OCI-LY3 (cell line): ENCODE measurements at regions not wholly inside any gene's neighbourhood (a gene's known extent, or its start where the extent isn't known, plus 50 kb on each side); places are given as distances from the start of the nearest gene placed in this dataset.

Experiments
- H2AFZ ChIP-seq: fragments of 200-600, 300-600 bp; shearing (Covaris generic); 2 replicates; pipeline ENCODE4 v1.6.0; 2014; ENCODE audit warnings: antibody characterized with exemption, low read depth, low read length
- H3K27ac ChIP-seq: fragments of 200-600, 300-600 bp; sonication (generic); 2 replicates; pipeline ENCODE4 v1.5.1; 2014; ENCODE audit warnings: mild to moderate bottlenecking, low read length, moderate library complexity, mixed read lengths
- H3K27me3 ChIP-seq: fragments of 200-600, 300-600 bp; sonication (generic); 2 replicates; pipeline ENCODE4 v1.6.1; 2014; ENCODE audit warnings: low read depth, low read length, mixed read lengths
- H3K36me3 ChIP-seq: fragments of 200-600, 300-600 bp; sonication (generic); replicated peaks from 2 replicates; pipeline ENCODE3; 2014; ENCODE audit warnings: low read depth, low read length, mixed read lengths
- H3K4me1 ChIP-seq: fragments of 300-600, 200-600 bp; sonication (generic); 2 replicates; pipeline ENCODE4 v1.6.1; 2014; ENCODE audit warnings: low read length, mixed read lengths
- H3K4me2 ChIP-seq: fragments of 200-600, 300-600 bp; sonication (generic); 2 replicates; pipeline ENCODE4 v1.6.1; 2014; ENCODE audit warnings: low read length, mixed read lengths
- H3K4me3 ChIP-seq: fragments of 300-600, 200-600 bp; sonication (generic); 2 replicates; pipeline ENCODE4 v1.5.1; 2014; ENCODE audit warnings: antibody characterized with exemption, mild to moderate bottlenecking, low read length, moderate library complexity
- H3K79me2 ChIP-seq: fragments of 300-600, 200-600 bp; shearing (Covaris generic); 2 replicates; pipeline ENCODE4 v1.6.1; 2014; ENCODE audit warnings: mild to moderate bottlenecking, low read length, mixed read lengths
- H3K9ac ChIP-seq: fragments of 300-600, 200-600 bp; shearing (Covaris generic); 2 replicates; pipeline ENCODE4 v1.6.0; 2014; ENCODE audit warnings: mild to moderate bottlenecking, low read length, moderate library complexity
- H3K9me3 ChIP-seq: fragments of 200-600, 300-600 bp; shearing (Covaris generic); 2 replicates; pipeline ENCODE4 v1.6.1; 2014; ENCODE audit warnings: low read length, mixed read lengths; ENCODE audit not compliant: insufficient read depth
- H4K20me1 ChIP-seq: fragments of 200-600, 300-600 bp; sonication (generic); 2 replicates; pipeline ENCODE4 v1.6.1; 2016; ENCODE audit warnings: low read length, mixed read lengths; ENCODE audit not compliant: insufficient read depth
- EZH2phosphoT487 ChIP-seq: fragments of 200-600 bp; shearing (Covaris generic); IDR thresholded peaks from 2 replicates; pipeline ENCODE4 v1.6.1; 2018; ENCODE audit warnings: antibody characterized with exemption, mixed run types, low read depth
- TF ChIP-seq, protein P1 (sequence below): fragments of 200-600, 300-600 bp; sonication (generic); IDR thresholded peaks from 2 replicates; pipeline ENCODE4 v1.5.1; 2014; ENCODE audit warnings: antibody characterized with exemption, low read length, low read depth

DNA sequence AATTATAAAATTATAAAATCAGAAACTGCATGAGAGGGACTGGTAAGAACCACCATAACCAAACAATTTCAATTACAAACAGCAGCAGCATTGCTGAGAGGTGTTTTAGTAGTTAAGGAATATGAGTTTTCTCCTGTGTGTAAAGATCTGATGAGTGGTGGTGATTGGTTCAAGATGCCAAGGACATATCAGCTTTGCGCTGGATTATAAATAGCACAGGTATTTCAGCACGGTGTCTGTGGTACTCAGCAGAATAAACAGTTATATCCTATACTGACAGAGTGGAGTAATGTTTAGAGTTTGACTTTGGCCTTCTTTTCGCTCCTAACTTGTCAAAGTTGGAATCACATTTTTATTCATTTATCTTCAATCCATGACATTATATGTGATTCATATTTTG is 501.0 kb downstream of the CDH26 start:
- Histone ChIP-seq H3K79me2 (no peaks in the 10 kb centered on the region), H3K36me3 (no peaks in the 10 kb centered on the region)

DNA sequence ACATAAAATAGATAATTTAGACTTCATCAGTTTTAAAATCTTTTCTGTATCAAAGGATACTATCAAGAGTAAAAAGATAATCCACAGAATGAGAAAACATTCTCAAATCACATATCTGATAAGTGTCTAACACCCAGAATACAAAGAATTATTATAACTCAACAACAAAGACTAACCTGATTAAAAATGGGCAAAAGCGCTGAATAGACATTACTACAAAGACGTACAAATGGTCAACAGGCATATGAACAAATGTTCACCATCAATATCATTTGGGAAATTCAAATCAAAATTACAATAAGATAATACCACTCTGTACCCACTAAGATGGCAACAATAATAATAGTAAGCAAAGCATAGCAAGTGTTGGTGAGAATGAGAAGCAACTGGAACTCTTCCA is 503.8 kb downstream of the CDH26 start:
- no peak overlapping the region for H3K4me3 ChIP-seq
- H3K9ac ChIP-seq = no peak overlapping the region
- H2AFZ ChIP-seq = no peak overlapping the region
- H3K27me3 ChIP-seq = no peaks in the 10 kb centered on the region
- TF ChIP-seq, protein P1, sequence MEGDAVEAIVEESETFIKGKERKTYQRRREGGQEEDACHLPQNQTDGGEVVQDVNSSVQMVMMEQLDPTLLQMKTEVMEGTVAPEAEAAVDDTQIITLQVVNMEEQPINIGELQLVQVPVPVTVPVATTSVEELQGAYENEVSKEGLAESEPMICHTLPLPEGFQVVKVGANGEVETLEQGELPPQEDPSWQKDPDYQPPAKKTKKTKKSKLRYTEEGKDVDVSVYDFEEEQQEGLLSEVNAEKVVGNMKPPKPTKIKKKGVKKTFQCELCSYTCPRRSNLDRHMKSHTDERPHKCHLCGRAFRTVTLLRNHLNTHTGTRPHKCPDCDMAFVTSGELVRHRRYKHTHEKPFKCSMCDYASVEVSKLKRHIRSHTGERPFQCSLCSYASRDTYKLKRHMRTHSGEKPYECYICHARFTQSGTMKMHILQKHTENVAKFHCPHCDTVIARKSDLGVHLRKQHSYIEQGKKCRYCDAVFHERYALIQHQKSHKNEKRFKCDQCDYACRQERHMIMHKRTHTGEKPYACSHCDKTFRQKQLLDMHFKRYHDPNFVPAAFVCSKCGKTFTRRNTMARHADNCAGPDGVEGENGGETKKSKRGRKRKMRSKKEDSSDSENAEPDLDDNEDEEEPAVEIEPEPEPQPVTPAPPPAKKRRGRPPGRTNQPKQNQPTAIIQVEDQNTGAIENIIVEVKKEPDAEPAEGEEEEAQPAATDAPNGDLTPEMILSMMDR = no peak
- TF ChIP-seq EZH2phosphoT487 = no peak
- no peaks in the 10 kb centered on the region for H3K4me1 ChIP-seq
- no peaks in the 10 kb centered on the region for H3K36me3 ChIP-seq
- H3K27ac ChIP-seq = no peak overlapping the region
- H3K79me2 ChIP-seq = no peaks in the 10 kb centered on the region
- no peaks in the 10 kb centered on the region for H3K9me3 ChIP-seq
- no peak overlapping the region for H3K4me2 ChIP-seq
- H4K20me1 ChIP-seq = no peaks in the 10 kb centered on the region

More for the DNA sequence above, 501.0 kb downstream of the CDH26 start:
- TF ChIP-seq, protein P1 = no peak
- no peak for TF ChIP-seq EZH2phosphoT487
- Histone ChIP-seq H3K27me3 (no peaks in the 10 kb centered on the region), H3K9ac (no peak overlapping the region), H3K4me3 (no peak overlapping the region), H4K20me1 (no peaks in the 10 kb centered on the region), H3K9me3 (no peaks in the 10 kb centered on the region), H3K4me1 (no peaks in the 10 kb centered on the region), H2AFZ (no peak overlapping the region), H3K27ac (no peak overlapping the region), H3K4me2 (no peak overlapping the region)

DNA sequence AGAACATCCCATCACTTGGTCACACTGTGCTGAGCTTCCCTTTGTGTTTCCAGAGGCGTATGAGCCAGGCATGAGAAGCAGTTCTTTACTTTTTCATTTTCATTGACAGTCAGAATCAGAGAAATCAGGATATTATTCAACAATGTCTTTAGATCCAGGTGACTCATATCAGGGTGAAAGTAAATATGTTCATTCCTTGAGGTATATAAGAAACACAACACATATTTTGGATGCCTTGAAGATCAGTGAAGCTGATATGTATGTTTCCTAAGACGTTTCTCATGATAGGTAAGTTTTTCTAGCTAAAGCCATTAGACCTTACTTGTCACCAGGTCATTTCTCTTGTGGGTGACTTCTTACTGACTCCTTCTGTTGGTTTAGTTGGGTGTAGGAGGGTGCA is 505.6 kb downstream of the CDH26 start:
- H3K27me3 ChIP-seq = no peaks in the 10 kb centered on the region
- TF ChIP-seq, protein P1 = no peak
- no peak for TF ChIP-seq EZH2phosphoT487
- no peak overlapping the region for H3K4me2 ChIP-seq
- H3K9me3 ChIP-seq = no peaks in the 10 kb centered on the region
- no peaks in the 10 kb centered on the region for H3K4me1 ChIP-seq
- H3K36me3 ChIP-seq = no peaks in the 10 kb centered on the region
- no peak overlapping the region for H3K9ac ChIP-seq
- no peaks in the 10 kb centered on the region for H3K79me2 ChIP-seq
- no peak overlapping the region for H3K27ac ChIP-seq
- no peak overlapping the region for H3K4me3 ChIP-seq
- no peak overlapping the region for H2AFZ ChIP-seq
- no peaks in the 10 kb centered on the region for H4K20me1 ChIP-seq

DNA sequence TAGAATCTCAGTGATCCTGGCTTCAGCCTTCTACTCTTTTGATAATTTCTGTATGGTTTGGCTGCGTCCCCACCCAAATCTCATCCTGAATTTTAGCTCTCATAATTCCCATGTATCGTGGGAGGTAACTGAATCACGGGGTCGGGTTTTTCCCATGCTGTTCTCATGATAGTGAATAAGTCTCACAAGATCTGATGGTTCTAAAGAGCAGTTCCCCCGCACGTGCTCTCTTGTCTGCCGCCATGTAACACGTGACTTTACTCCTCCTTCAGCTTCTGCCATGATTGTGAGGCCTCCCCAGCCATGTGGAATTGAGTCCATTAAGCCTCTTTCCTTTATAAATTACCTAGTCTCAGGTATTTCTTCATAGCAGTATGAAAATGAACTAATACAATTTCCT is 507.2 kb downstream of the CDH26 start:
- Histone ChIP-seq H3K27ac (no peak overlapping the region), H3K4me1 (no peaks in the 10 kb centered on the region), H3K9ac (no peak overlapping the region), H3K36me3 (no peaks in the 10 kb centered on the region), H3K79me2 (no peaks in the 10 kb centered on the region), H2AFZ (no peak overlapping the region), H4K20me1 (no peaks in the 10 kb centered on the region), H3K4me3 (no peak overlapping the region), H3K27me3 (no peaks in the 10 kb centered on the region), H3K9me3 (no peaks in the 10 kb centered on the region), H3K4me2 (no peak overlapping the region)
- TF ChIP-seq, protein P1 = no peak
- TF ChIP-seq EZH2phosphoT487 = no peak
